IMR-90 (cell line): ENCODE measurements at regions not wholly inside any gene's neighbourhood (a gene's known extent, or its start where the extent isn't known, plus 50 kb on each side); places are given as distances from the start of the nearest gene placed in this dataset.

ENCODE experiments used
- ATAC-seq: fragments of 200-7000 bp; cut with Tn5 transposase; 2 replicates; pipeline ENCODE4 v1.9.1; 2020; ENCODE audit warnings: low read depth, mild to moderate bottlenecking, moderate library complexity
- BruUV-seq: library from RNA; stranded (reverse); fragments of 400-500 nt; replicated peaks from 2 replicates; lab custom pipeline; 2021; lab: Mats Ljungman, UMichigan
- CTCF ChIA-PET: fragments of 300-600 bp; formaldehyde crosslinking; extraction: SDS; loops from one replicate; lab custom pipeline; 2021; ENCODE audit warnings: antibody characterized with exemption; lab: Yijun Ruan, JAX
- POLR2A ChIA-PET: fragments of 300-600 bp; sonication (Branson Sonifier 250); formaldehyde crosslinking; loops from one replicate; lab custom pipeline; 2022; ENCODE audit warnings: antibody characterized with exemption; ENCODE audit not compliant: unreplicated experiment; lab: Charles Lee
- DNase-seq: peaks from one replicate; pipeline ENCODE4 v3.0.0; 2013
- H2AFZ ChIP-seq: replicated peaks from 2 replicates; pipeline ENCODE3; 2013; ENCODE audit warnings: low read length, mild to moderate bottlenecking; ENCODE audit not compliant: poor library complexity
- H2AK5ac ChIP-seq: 2 replicates; pipeline ENCODE4 v1.6.1; 2013; ENCODE audit warnings: low read depth, low read length, inconsistent platforms
- H2AK9ac ChIP-seq: replicated peaks from 2 replicates; pipeline ENCODE3; 2013; ENCODE audit warnings: mild to moderate bottlenecking, low read depth, low read length, moderate library complexity; ENCODE audit not compliant: poor library complexity
- H2BK120ac ChIP-seq: 2 replicates; pipeline ENCODE4 v1.6.1; 2013; ENCODE audit warnings: low read depth, low read length, inconsistent platforms
- H2BK15ac ChIP-seq: 3 replicates; pipeline ENCODE4 v1.6.1; 2013; ENCODE audit warnings: low read depth, low read length, inconsistent platforms
- H2BK20ac ChIP-seq: 2 replicates; pipeline ENCODE4 v1.6.1; 2013; ENCODE audit warnings: low read depth, mild to moderate bottlenecking, inconsistent platforms, low read length, moderate library complexity
- H2BK5ac ChIP-seq: 2 replicates; pipeline ENCODE4 v1.6.1; 2013; ENCODE audit warnings: mild to moderate bottlenecking, low read depth, low read length, inconsistent platforms; ENCODE audit not compliant: poor library complexity, severe bottlenecking
- H3K14ac ChIP-seq: replicated peaks from 2 replicates; pipeline ENCODE4 v1.6.1; 2013; ENCODE audit warnings: low read depth, low read length, inconsistent platforms
- H3K18ac ChIP-seq: 2 replicates; pipeline ENCODE4 v1.6.1; 2013; ENCODE audit warnings: low read depth, low read length, control low read depth
- H3K23ac ChIP-seq: 2 replicates; pipeline ENCODE4 v1.6.1; 2013; ENCODE audit warnings: low read depth, low read length, inconsistent platforms
- H3K27ac ChIP-seq: 2 replicates; pipeline ENCODE4 v1.5.1; 2013; ENCODE audit warnings: mild to moderate bottlenecking, control low read depth, low read length; ENCODE audit not compliant: insufficient read depth
- H3K27me3 ChIP-seq: 2 replicates; pipeline ENCODE4 v1.6.1; 2013; ENCODE audit warnings: low read length; ENCODE audit not compliant: control insufficient read depth, insufficient read depth
- H3K36me3 ChIP-seq: 2 replicates; pipeline ENCODE4 v1.6.1; 2013; ENCODE audit warnings: low read length, mixed read lengths; ENCODE audit not compliant: control insufficient read depth, insufficient read depth
- H3K4ac ChIP-seq: 2 replicates; pipeline ENCODE4 v1.6.1; 2013; ENCODE audit warnings: low read depth, low read length, inconsistent platforms
- H3K4me1 ChIP-seq: 2 replicates; pipeline ENCODE4 v1.6.1; 2013; ENCODE audit warnings: low read length, mixed read lengths; ENCODE audit not compliant: control insufficient read depth, insufficient read depth
- H3K4me2 ChIP-seq: 2 replicates; pipeline ENCODE4 v1.6.1; 2013; ENCODE audit warnings: low read depth, mild to moderate bottlenecking, control low read depth, low read length, moderate library complexity
- H3K4me3 ChIP-seq: 2 replicates; pipeline ENCODE4 v1.5.1; 2013; ENCODE audit warnings: low read depth, mild to moderate bottlenecking, control low read depth, low read length, moderate library complexity; ENCODE audit not compliant: insufficient read depth
- H3K56ac ChIP-seq: 2 replicates; pipeline ENCODE4 v1.6.1; 2013; ENCODE audit warnings: low read length, inconsistent platforms; ENCODE audit not compliant: insufficient read depth; ENCODE audit errors: extremely low read depth
- H3K79me1 ChIP-seq, 2 experiments: 2 replicates each; pipeline ENCODE4 v1.6.1; 2013; ENCODE audit warnings: low read length in 2 of 2, inconsistent platforms in 1 of 2, low read depth in 1 of 2
- H3K9ac ChIP-seq: 2 replicates; pipeline ENCODE4 v1.6.1; 2013; ENCODE audit warnings: low read depth, low read length, control low read depth
- H3K9me1 ChIP-seq: 2 replicates; pipeline ENCODE4 v1.6.1; 2013; ENCODE audit warnings: low read length, inconsistent platforms; ENCODE audit not compliant: insufficient read depth
- H3K9me3 ChIP-seq: 2 replicates; pipeline ENCODE4 v1.6.1; 2013; ENCODE audit warnings: low read length; ENCODE audit not compliant: control insufficient read depth, insufficient read depth
- H4K20me1 ChIP-seq: 2 replicates; pipeline ENCODE4 v1.6.1; 2013; ENCODE audit warnings: low read length, inconsistent platforms; ENCODE audit not compliant: insufficient read depth
- H4K5ac ChIP-seq: 2 replicates; pipeline ENCODE4 v1.6.1; 2013; ENCODE audit warnings: mild to moderate bottlenecking, low read depth, low read length, control low read depth
- H4K8ac ChIP-seq, 2 experiments: 2 replicates each; pipeline ENCODE4 v1.6.1; 2013; ENCODE audit warnings: low read depth in 2 of 2, low read length in 2 of 2, control low read depth in 1 of 2, inconsistent platforms in 1 of 2
- H4K91ac ChIP-seq: 2 replicates; pipeline ENCODE4 v1.6.1; 2013; ENCODE audit warnings: low read depth, low read length, inconsistent platforms; ENCODE audit not compliant: insufficient read depth
- BHLHE40 ChIP-seq: fragments of 150-350 bp; IDR thresholded peaks from 2 replicates; pipeline ENCODE4 v1.6.1; 2016; ENCODE audit warnings: mild to moderate bottlenecking, low read depth, low read length
- CEBPB ChIP-seq: IDR thresholded peaks from 2 replicates; pipeline ENCODE4 v1.6.1; 2012; ENCODE audit warnings: low read depth, low read length, improper control_type of control experiment
- CHD1 ChIP-seq: IDR thresholded peaks from 2 replicates; pipeline ENCODE4 v1.6.1; 2012; ENCODE audit warnings: low read depth, low read length, improper control_type of control experiment
- CTCF ChIP-seq: conservative IDR thresholded peaks from 2 replicates; pipeline ENCODE4 v1.5.1; 2012; ENCODE audit warnings: mild to moderate bottlenecking, low read depth, low read length, improper control_type of control experiment
- FOS ChIP-seq: fragments of 150-350 bp; IDR thresholded peaks from 2 replicates; pipeline ENCODE4 v1.6.1; 2016; ENCODE audit warnings: low read depth, low read length
- MAFK ChIP-seq: IDR thresholded peaks from 2 replicates; pipeline ENCODE4 v1.6.1; 2012; ENCODE audit warnings: low read depth, low read length, improper control_type of control experiment
- MAZ ChIP-seq: IDR thresholded peaks from 2 replicates; pipeline ENCODE4 v1.6.1; 2012; ENCODE audit warnings: low read depth, mild to moderate bottlenecking, low read length, improper control_type of control experiment, moderate library complexity, borderline replicate concordance
- MXI1 ChIP-seq: IDR thresholded peaks from 2 replicates; pipeline ENCODE4 v1.6.1; 2012; ENCODE audit warnings: low read depth, mild to moderate bottlenecking, low read length, moderate library complexity, borderline replicate concordance
- NFE2L2 ChIP-seq: fragments of 150-350 bp; IDR thresholded peaks from 2 replicates; pipeline ENCODE4 v1.6.1; 2016; ENCODE audit warnings: low read depth, mild to moderate bottlenecking, low read length
- POLR2A ChIP-seq: IDR thresholded peaks from 2 replicates; pipeline ENCODE4 v1.6.1; 2012; ENCODE audit warnings: mild to moderate bottlenecking, low read depth, low read length
- RAD21 ChIP-seq: IDR thresholded peaks from 2 replicates; pipeline ENCODE4 v1.6.1; 2012; ENCODE audit warnings: low read length, improper control_type of control experiment
- RCOR1 ChIP-seq: IDR thresholded peaks from 2 replicates; pipeline ENCODE4 v1.6.1; 2012; ENCODE audit warnings: mild to moderate bottlenecking, low read length, improper control_type of control experiment; ENCODE audit not compliant: insufficient replicate concordance
- RFX5 ChIP-seq: IDR thresholded peaks from 2 replicates; pipeline ENCODE4 v1.8.0; 2012; ENCODE audit warnings: low read depth, mild to moderate bottlenecking, low read length, moderate library complexity
- SMC3 ChIP-seq: fragments of 150-350 bp; IDR thresholded peaks from 2 replicates; pipeline ENCODE4 v1.6.1; 2016; ENCODE audit warnings: low read depth, mild to moderate bottlenecking, antibody characterized with exemption, low read length, moderate library complexity
- USF2 ChIP-seq: fragments of 150-350 bp; IDR thresholded peaks from 2 replicates; pipeline ENCODE4 v1.6.1; 2017; ENCODE audit warnings: mild to moderate bottlenecking, antibody characterized with exemption, low read length, low read depth
- WGBS, 2 experiments: methylation state at CpG; one replicate each; pipeline versions ENCODE4 v1.1.5 to v1.1.7; 2013; ENCODE audit warnings: missing lambda C conversion rate in 2 of 2; ENCODE audit not compliant: insufficient read length in 1 of 2; ENCODE audit errors: extremely low coverage in 2 of 2; 5-methylcytosine and 5-hydroxymethylcytosine counted together
- dilution Hi-C: fragments of 300-500 bp; cut with HindIII; formaldehyde crosslinking; loops from one replicate; pipeline ENCODE4 v1.14.3; 2018; ENCODE audit warnings: low sequenced_read_pairs; ENCODE audit not compliant: unreplicated experiment
- in situ Hi-C: fragments of 300-500 bp; cut with MboI; formaldehyde crosslinking; loops from 3 replicates; pipeline ENCODE4 v1.14.3; 2019; ENCODE audit warnings: low sequenced_read_pairs, inconsistent platforms, mixed read lengths
- intact Hi-C: fragments of 100-400 bp; cut with micrococcal nuclease; formaldehyde crosslinking; loops from 2 replicates; pipeline ENCODE4 v1.10.0; 2022

- intact Hi-C loops (no loop called here), dilution Hi-C loops (no loop called here), in situ Hi-C loops (no loop called here)
- Histone ChIP-seq H3K9me3 (no peaks in the 10 kb centered on the region), H3K23ac (no peak overlapping the region), H4K91ac (no peak overlapping the region), H3K4ac (no peak overlapping the region), H3K27me3 (no peaks in the 10 kb centered on the region), H3K9ac (no peak overlapping the region), H2BK120ac (no peak overlapping the region), H3K18ac (no peak overlapping the region), H3K27ac (no peak overlapping the region), H4K5ac (no peak overlapping the region), H3K36me3 (no peaks in the 10 kb centered on the region), H3K79me1 (no peaks in the 10 kb centered on the region), H2BK20ac (no peak overlapping the region), H2AFZ (no peak overlapping the region), H2BK5ac (no peak overlapping the region), H2BK15ac (no peak overlapping the region), H4K8ac (no peak overlapping the region), H2AK9ac (no peak overlapping the region), H3K4me3 (no peak overlapping the region), H3K4me2 (no peak overlapping the region), H4K20me1 (no peaks in the 10 kb centered on the region), H3K4me1 (no peaks in the 10 kb centered on the region), H3K56ac (no peak overlapping the region), H3K9me1 (no peaks in the 10 kb centered on the region), H2AK5ac (no peak overlapping the region), H3K14ac (no peak overlapping the region)
- WGBS, 2 experiments = no CpG with 5 or more reads among the region's 1 CpG
- ATAC-seq (no peak), DNase-seq (no peak)
- ChIA-PET POLR2A (no interaction called here), CTCF (no interaction called here)
- no TSS peak for BruUV-seq
- TF ChIP-seq RCOR1 = no peak
- no peak for TF ChIP-seq CEBPB
- no peak for TF ChIP-seq SMC3
- TF ChIP-seq MAZ = no peak
- TF ChIP-seq USF2 = no peak
- TF ChIP-seq FOS = no peak
- TF ChIP-seq MXI1 = no peak
- no peak for TF ChIP-seq RFX5
- no peak for TF ChIP-seq CHD1
- no peak for TF ChIP-seq NFE2L2
- TF ChIP-seq RAD21 = no peak
- no peak for TF ChIP-seq BHLHE40
- TF ChIP-seq MAFK = no peak
- no peak for TF ChIP-seq CTCF
- no peak for TF ChIP-seq POLR2A
Observed at GRCh38 chr1:29937356-29937755, 701.0 kb downstream of the PTPRU start.
